Ovary (tissue), 3 donors: ENCODE measurements at regions not wholly inside any gene's neighbourhood (a gene's known extent, or its start where the extent isn't known, plus 50 kb on each side); places are given as distances from the start of the nearest gene placed in this dataset.

Source experiments
- CTCF ChIP-seq, 3 donors: fragments of 450-650 bp in 2 of 3; fragments of 200-600 bp in 1 of 3; IDR thresholded peaks; one replicate each; pipeline versions ENCODE4 v1.5.1 to v1.8.0; 2016 to 2022; ENCODE audit warnings: antibody characterized with exemption in 3 of 3, mild to moderate bottlenecking in 1 of 3
- EP300 ChIP-seq: sonication (generic); formaldehyde crosslinking; IDR thresholded peaks from one replicate; pipeline ENCODE4 v1.6.1; 2017; ENCODE audit warnings: antibody characterized with exemption
- POLR2A ChIP-seq: fragments of 450-650 bp; IDR thresholded peaks from one replicate; pipeline ENCODE4 v1.6.1; 2017; ENCODE audit warnings: antibody characterized with exemption, mild to moderate bottlenecking, moderate library complexity
- donor health status: DM: no; HTN: no; CAD: no.

- no peak for TF ChIP-seq POLR2A
- no peak for TF ChIP-seq CTCF (IDR thresholded peaks at IDR 0.05)
- no peak for TF ChIP-seq EP300
Observed at GRCh38 chr4:16993956-16994840, 95.8 kb upstream of the LDB2 start.
